CD4-positive, alpha-beta T cell treated with Interleukin-17A for 1 hour (primary cell): ENCODE measurements at regions not wholly inside any gene's neighbourhood (a gene's known extent, or its start where the extent isn't known, plus 50 kb on each side); places are given as distances from the start of the nearest gene placed in this dataset.
"Not testable (repeated sequence)": the region's sequence is repeated elsewhere in the genome, so short reads cannot be mapped to it uniquely, and the experiment has no call there.

ENCODE experiments used
- DNase-seq: peaks from one replicate; pipeline ENCODE4 v3.0.0-alpha.2; 2020

GRCh38 chr4:66577922-66578321, 907.6 kb upstream of the EPHA5 start:
- DNase-seq: no peak

GRCh38 chr4:66575008-66575696, 904.9 kb upstream of the EPHA5 start:
- DNase-seq: no peak

- DNase-seq: no peak
These were observed 904.1 kb upstream of the EPHA5 start for GRCh38 chr4:66574145-66574978.

GRCh38 chr4:66572949-66573348, 902.7 kb upstream of the EPHA5 start:
- no peak for DNase-seq

- DNase-seq: no peak
These were observed 900.9 kb upstream of the EPHA5 start for GRCh38 chr4:66571145-66571695.

GRCh38 chr4:66569228-66569627, 898.9 kb upstream of the EPHA5 start:
- DNase-seq: no peak

- DNase-seq: no peak
These were observed 898.1 kb upstream of the EPHA5 start for GRCh38 chr4:66568431-66568830.

GRCh38 chr4:66568001-66568400, 897.7 kb upstream of the EPHA5 start:
- DNase-seq: no peak

- DNase-seq: no peak
These were observed 897.3 kb upstream of the EPHA5 start for GRCh38 chr4:66567551-66567950.

- no peak for DNase-seq
These were observed 895.5 kb upstream of the EPHA5 start for GRCh38 chr4:66565801-66566200.

- DNase-seq: no peak
These were observed 894.8 kb upstream of the EPHA5 start for GRCh38 chr4:66564901-66565651.

GRCh38 chr4:66562276-66562806, 892.1 kb upstream of the EPHA5 start:
- DNase-seq: no peak

- DNase-seq: not testable (repeated sequence)
These were observed 891.3 kb upstream of the EPHA5 start for GRCh38 chr4:66561465-66562053.

GRCh38 chr4:66558651-66559050, 888.4 kb upstream of the EPHA5 start:
- DNase-seq: no peak

GRCh38 chr4:66556651-66557278, 886.5 kb upstream of the EPHA5 start:
- DNase-seq: no peak

GRCh38 chr4:66555301-66555700, 885.0 kb upstream of the EPHA5 start:
- no peak for DNase-seq

GRCh38 chr4:66554826-66555225, 884.5 kb upstream of the EPHA5 start:
- DNase-seq: no peak

- DNase-seq: not testable (repeated sequence)
These were observed 875.0 kb upstream of the EPHA5 start for GRCh38 chr4:66545301-66545700.

GRCh38 chr4:66544281-66544680, 874.0 kb upstream of the EPHA5 start:
- no peak for DNase-seq

GRCh38 chr4:66539745-66540144, 869.5 kb upstream of the EPHA5 start:
- DNase-seq: no peak

- no peak for DNase-seq
These were observed 854.5 kb upstream of the EPHA5 start for GRCh38 chr4:66524781-66525180.

- DNase-seq: no peak
These were observed 852.0 kb upstream of the EPHA5 start for GRCh38 chr4:66522244-66522643.
